Adrenal gland (tissue), 9 donors: ENCODE measurements at regions not wholly inside any gene's neighbourhood (a gene's known extent, or its start where the extent isn't known, plus 50 kb on each side); places are given as distances from the start of the nearest gene placed in this dataset.

Source experiments
- DNase-seq, 7 donors: peaks; one replicate each; pipeline ENCODE4 v3.0.0-alpha.2; 2019 to 2020
- H3K27ac ChIP-seq, 5 donors: fragments of 200-600 bp; sonication (generic) in 4 of 5; 1 replicate in 3 of 5; 2 replicates in 2 of 5; pipeline versions ENCODE4 v1.5.1 to v1.8.0; 2016 to 2020; ENCODE audit warnings: mild to moderate bottlenecking in 1 of 5
- H3K27me3 ChIP-seq: fragments of 200-600 bp; 2 replicates; pipeline ENCODE4 v1.8.0; 2021
- H3K36me3 ChIP-seq, 2 donors: fragments of 200-600 bp; replicated peaks in 1 of 2; 1 replicate in 1 of 2; 2 replicates in 1 of 2; pipeline versions ENCODE4 v1.5.1 to v1.8.0; 2018 to 2022
- H3K4me1 ChIP-seq, 2 donors: fragments of 200-600 bp; replicated peaks in 1 of 2; 1 replicate in 1 of 2; 2 replicates in 1 of 2; pipeline versions ENCODE4 v1.5.1 to v1.8.0; 2018 to 2021
- H3K4me3 ChIP-seq, 4 donors: fragments of 200-600 bp; sonication (generic) in 3 of 4; one replicate each; pipeline ENCODE4 v1.5.1; 2016 to 2018
- H3K9me3 ChIP-seq, 3 donors: fragments of 200-600 bp; sonication (generic) in 1 of 3; replicated peaks in 1 of 3; 1 replicate in 2 of 3; 2 replicates in 1 of 3; pipeline versions ENCODE4 v1.5.1 to v1.8.0; 2016 to 2021
- CTCF ChIP-seq, 6 experiments: fragments of 450-650 bp in 4 of 6; fragments of 200-600 bp in 2 of 6; sonication (generic) in 1 of 6; IDR thresholded peaks; 1 replicate in 5 of 6; 2 replicates in 1 of 6; pipeline versions ENCODE4 v1.5.1 to v1.8.0; 2016 to 2021; ENCODE audit warnings: antibody characterized with exemption in 6 of 6, mild to moderate bottlenecking in 2 of 6, moderate library complexity in 1 of 6
- POLR2A ChIP-seq, 2 donors: fragments of 450-650 bp; IDR thresholded peaks; one replicate each; pipeline ENCODE4 v1.6.1; 2017; ENCODE audit warnings: antibody characterized with exemption in 2 of 2, mild to moderate bottlenecking in 2 of 2, moderate library complexity in 1 of 2
- WGBS, 4 donors: extraction: QIAGEN DNeasy Blood & Tissue Kit in 2 of 4; methylation state at CpG; one replicate each; pipeline versions ENCODE4 v1.1.5 to v1.1.7; 2013 to 2017; 5-methylcytosine and 5-hydroxymethylcytosine counted together
- intact Hi-C, 2 donors: fragments of 100-400 bp; cut with DNase I; formaldehyde crosslinking; loops; one replicate each; pipeline versions ENCODE4 v1.14.1 to v1.15.0; 2022 to 2023
- donor health status: healthy with polysubstance abuse.
- donor health status: Bipolar disorder and iron deficiency.
- donor health status: DM: yes; HTN: yes; CAD: no.
- donor health status: DM: no; HTN: no; CAD: no.
- donor health status: DM: no; HTN: no; CAD: no.

- 32 to 36% (median 33%) methylated on average over 7 of the region's 7 CpGs for WGBS, 4 donors
- DNase-seq, result peak in 2 of 7 donors; percentile 24 to 50
- Histone ChIP-seq H3K4me3 (no peak overlapping the region), H3K9me3 (no peaks in the 10 kb centered on the region), H3K27me3 (no peaks in the 10 kb centered on the region), H3K36me3 (no peaks in the 10 kb centered on the region), H3K4me1 (peaks cover 0 to 35% of the 10 kb centered on the region in 2 donors), H3K27ac (peak overlapping the region in 4 of 5 donors; percentile 14 to 88 (median 44))
- intact Hi-C loops, result loop anchor here in 1 of 2 donors (10.0 kb wide), 3 partner anchors 293 to 1213 kb away; no protein-coding TSS in a partner anchor
- TF ChIP-seq CTCF (IDR thresholded peaks at IDR 0.05) (no peak), POLR2A (IDR thresholded peaks at IDR 0.05) (no peak)
Observed at GRCh38 chr5:82352146-82352791, 74.1 kb upstream of the RPS23 start.

GRCh38 chr5:82351754-82352145 lies 73.6 kb upstream of the RPS23 start:
- no peaks in the 10 kb centered on the region for H3K9me3 ChIP-seq
- TF ChIP-seq CTCF (IDR thresholded peaks at IDR 0.05) (peak; percentile 69 to 96 (median 92)), POLR2A (IDR thresholded peaks at IDR 0.05) (no peak)
- DNase-seq, result no peak
- H3K27me3 ChIP-seq, result no peaks in the 10 kb centered on the region
- H3K4me3 ChIP-seq, result no peak overlapping the region
- H3K36me3 ChIP-seq, result no peaks in the 10 kb centered on the region
- intact Hi-C loops, result loop anchor here in 1 of 2 donors (10.0 kb wide), 3 partner anchors 293 to 1213 kb away; no protein-coding TSS in a partner anchor
- peaks cover 0 to 34% of the 10 kb centered on the region in 2 donors for H3K4me1 ChIP-seq
- WGBS, 4 donors, result 0 to 2% (median 1%) methylated on average over 2 of the region's 2 CpGs
- H3K27ac ChIP-seq, result peak overlapping the region in 4 of 5 donors; percentile 14 to 88 (median 44)

GRCh38 chr5:82351297-82351696 lies 73.1 kb upstream of the RPS23 start:
- no peak for DNase-seq
- 67 to 95% (median 88%) methylated on average over 1 of the region's 1 CpG for WGBS, 4 donors
- no peak for TF ChIP-seq POLR2A (IDR thresholded peaks at IDR 0.05)
- H3K4me1 ChIP-seq, result peaks cover 0 to 30% of the 10 kb centered on the region in 2 donors
- H3K36me3 ChIP-seq, result no peaks in the 10 kb centered on the region
- no peaks in the 10 kb centered on the region for H3K9me3 ChIP-seq
- intact Hi-C loops, result loop anchor here in 1 of 2 donors (10.0 kb wide), 3 partner anchors 294 to 1214 kb away; no protein-coding TSS in a partner anchor
- H3K27me3 ChIP-seq, result no peaks in the 10 kb centered on the region
- no peak overlapping the region for H3K27ac ChIP-seq
- no peak overlapping the region for H3K4me3 ChIP-seq

GRCh38 chr5:82349652-82350051 lies 71.5 kb upstream of the RPS23 start:
- Histone ChIP-seq H3K27ac (no peak overlapping the region), H3K36me3 (no peaks in the 10 kb centered on the region), H3K4me3 (no peak overlapping the region), H3K27me3 (no peaks in the 10 kb centered on the region), H3K4me1 (peaks cover 0 to 21% of the 10 kb centered on the region in 2 donors), H3K9me3 (no peaks in the 10 kb centered on the region)
- TF ChIP-seq CTCF (IDR thresholded peaks at IDR 0.05), result peak in 2 of 6 experiments; percentile 13 to 16
- TF ChIP-seq POLR2A (IDR thresholded peaks at IDR 0.05), result no peak
- DNase-seq, result peak in 3 of 7 donors; percentile 35 to 47 (median 36)
- whole genome bisulfite sequencing, 4 donors, result 87 to 98% (median 89%) methylated on average over 4 of the region's 4 CpGs
- intact Hi-C loops, result loop anchor here in 1 of 2 donors (10.0 kb wide), 3 partner anchors 295 to 1215 kb away; no protein-coding TSS in a partner anchor
